HG03045 (cell line): ENCODE measurements at regions not wholly inside any gene's neighbourhood (a gene's known extent, or its start where the extent isn't known, plus 50 kb on each side); places are given as distances from the start of the nearest gene placed in this dataset.
A peak's percentile ranks its signal among the peaks of the same experiment; 100 is the strongest.

Experiments
- ATAC-seq: cut with Tn5 transposase; IDR thresholded peaks from one replicate; pipeline ENCODE4 v1.9.1; 2021; ENCODE audit warnings: mild to moderate bottlenecking, moderate library complexity; ENCODE audit not compliant: unreplicated experiment

DNA sequence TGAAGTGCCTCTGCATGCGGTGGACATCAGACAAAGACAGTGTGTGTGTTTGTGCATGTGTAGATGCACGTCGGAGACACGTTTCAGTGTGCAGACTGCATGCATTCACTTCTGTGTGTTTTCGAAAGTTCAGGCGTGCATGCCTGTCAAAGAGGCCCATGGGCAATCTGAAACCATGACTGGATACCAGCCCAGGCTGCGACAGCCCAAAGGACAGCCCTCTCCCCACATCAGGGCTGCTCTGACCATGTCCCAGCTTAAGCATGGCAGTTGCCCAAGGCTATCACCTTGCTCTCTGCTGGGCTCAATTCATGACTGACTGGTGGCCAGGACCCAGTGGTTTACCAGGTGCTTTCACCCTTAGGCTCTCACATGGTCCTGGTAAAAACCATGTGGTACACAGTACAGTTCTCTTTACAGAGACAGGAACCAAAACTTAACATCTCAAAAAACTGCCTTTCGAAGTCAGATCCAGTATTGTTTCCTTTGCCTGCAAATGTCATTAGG is 423.7 kb upstream of the CADM1 start:
- peak; percentile 41 for ATAC-seq

DNA sequence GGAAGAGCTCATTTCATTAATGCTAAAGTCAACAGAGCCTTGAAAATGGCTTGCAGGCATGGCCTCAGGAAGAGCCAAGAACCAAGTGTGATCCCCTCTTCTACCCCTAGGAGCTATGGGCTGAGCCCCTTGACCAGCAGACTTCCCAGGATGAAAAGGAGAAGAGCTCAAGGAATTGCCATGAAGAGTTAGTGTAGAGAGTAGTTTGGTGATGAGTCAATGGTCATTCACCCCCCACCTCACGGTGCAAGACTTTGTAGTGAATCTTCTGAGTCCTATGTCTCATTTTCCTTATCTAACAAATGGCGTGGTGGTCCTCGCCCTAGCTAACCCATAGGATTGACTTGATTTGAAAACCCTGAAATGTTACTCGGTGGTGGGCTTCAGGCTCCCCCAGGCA is 422.4 kb upstream of the CADM1 start:
- no peak for ATAC-seq

DNA sequence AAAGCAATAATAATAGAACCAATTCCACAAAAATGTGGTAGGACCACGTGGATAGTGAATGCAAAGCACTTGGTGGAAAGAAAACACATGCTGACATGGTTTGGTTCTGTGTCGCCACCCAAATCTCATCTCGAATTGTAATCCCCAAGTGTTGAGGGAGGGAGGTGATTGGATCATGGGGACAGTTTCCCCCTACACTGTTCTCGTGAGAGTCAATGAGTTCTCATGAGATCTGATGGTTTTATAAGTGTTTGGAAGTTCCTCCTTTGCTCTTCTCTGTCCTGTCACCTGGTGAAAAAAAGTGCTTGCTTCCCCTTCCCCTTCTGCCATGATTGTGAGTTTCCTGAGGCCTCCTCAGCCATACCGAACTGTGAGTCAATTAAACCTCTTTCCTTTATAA is 421.9 kb upstream of the CADM1 start:
- no peak for ATAC-seq

DNA sequence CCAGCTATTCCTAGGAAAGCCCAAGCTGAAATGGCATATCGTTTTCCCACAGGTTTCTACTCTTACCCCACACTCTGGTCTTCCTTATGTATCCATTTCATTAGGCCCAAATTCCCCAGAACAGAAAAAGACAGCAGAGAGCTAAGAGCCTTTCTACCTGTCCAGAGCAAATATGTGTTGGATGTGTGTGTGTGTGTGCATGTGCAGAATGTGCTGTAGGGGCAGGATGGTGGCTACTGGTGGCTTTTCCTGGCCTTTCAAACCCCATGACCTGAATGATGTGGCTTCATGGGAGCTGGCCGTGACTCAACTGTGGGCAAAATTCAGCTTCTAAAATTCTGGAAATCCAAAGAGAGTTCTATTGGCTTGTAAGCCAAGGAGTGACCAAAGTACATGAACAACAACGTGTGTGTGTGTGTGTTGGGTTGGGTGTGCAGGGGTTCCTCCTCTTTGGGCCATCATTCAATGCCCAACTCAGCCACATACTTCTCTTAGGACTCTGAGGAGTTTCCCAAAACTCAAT is 421.4 kb upstream of the CADM1 start:
- ATAC-seq = no peak

DNA sequence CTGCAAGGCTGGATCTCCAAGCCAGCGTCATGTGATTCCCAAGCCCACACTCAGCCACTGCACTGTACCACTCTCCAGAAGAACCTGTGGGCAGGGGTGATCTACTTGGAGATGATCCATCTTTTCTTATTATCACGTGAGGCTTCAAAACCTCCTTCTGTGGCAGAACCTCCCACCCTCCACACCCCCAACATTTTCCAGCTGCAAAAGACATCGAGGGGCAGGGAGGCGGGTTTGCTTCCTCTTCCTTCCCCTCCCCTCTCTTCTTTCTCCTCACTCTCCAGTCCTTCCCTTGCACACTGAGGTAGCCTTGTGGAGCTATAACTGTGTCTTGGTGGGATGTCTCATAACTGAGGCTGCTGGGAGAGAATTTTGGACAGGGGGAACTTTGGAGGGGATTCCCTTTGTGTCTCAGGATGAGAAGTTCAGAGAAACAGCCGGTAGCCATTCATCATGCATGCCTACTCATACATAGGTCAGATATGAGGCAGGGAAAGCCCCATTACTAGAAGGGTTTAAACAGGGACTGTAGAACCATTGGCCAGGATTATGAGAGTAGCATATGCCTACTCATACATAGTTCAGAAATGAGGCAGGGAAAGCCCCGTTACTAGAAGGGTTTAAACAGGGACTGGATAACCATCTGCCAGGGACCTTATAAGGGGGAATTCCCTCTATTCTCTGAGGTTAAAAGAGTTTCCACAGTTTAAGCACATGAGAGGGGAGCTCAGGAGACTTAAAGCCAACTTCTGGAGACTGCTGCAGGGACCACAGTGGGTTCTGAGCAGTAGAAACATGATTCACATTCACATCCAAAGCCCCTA is 420.7 kb upstream of the CADM1 start:
- ATAC-seq = peak; percentile 86

DNA sequence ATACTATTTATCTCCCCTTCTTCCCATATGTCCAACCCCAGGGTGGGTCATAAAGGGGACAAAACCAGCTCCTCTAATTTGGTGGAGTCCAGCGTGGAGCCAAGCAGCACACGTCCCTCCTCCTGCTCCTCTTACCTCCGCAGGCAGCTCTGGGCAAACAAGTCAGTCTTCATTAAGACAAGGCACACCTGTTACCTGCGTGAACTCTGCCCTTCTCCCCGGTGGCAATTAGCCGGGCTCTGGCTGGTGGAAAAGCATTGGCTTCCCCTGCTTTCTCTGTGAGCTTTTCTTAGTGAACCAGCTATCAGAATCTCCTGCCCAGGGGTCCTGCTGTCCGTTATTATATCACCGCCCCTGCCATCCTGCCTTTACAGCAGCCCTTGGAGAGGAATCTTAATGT is 418.7 kb upstream of the CADM1 start:
- no peak for ATAC-seq

DNA sequence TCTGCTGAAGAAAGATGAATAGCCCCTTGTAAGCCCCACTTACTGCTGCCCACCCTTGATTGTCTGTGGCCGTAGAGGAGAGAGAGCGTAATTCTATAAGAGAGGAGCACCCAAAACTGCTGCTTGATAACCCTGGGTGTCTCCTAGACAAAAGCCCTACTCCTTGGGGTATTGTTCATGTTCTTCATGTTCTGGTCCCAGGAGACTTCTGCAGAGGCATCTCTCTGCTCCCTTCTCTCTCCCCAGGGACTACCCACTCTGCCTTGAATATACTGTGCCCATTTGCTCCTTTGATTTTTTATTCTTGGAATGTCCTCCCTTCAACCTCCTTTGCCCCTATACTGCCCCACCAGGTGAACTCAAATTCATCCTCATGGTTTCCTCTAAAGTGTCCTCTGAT is 417.8 kb upstream of the CADM1 start:
- no peak for ATAC-seq

DNA sequence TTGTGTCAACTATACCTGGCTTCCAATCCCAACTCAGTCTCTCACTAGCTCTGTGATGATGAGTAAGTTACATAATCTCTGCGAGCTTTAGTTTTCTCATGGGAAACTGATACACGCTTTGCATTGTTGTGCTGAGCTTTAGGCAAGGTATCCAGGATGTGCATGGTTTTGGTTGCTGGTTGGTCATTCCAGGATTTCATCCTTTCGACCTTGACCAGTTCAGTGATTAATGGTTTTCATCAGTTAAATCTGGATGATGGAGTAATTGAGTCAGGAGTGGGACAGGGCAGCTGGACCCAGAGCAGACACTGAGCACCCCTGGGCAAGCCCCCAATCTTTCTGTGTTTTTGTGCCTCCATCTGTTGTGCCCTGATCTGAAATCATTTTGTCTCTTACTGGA is 417.3 kb upstream of the CADM1 start:
- no peak for ATAC-seq

DNA sequence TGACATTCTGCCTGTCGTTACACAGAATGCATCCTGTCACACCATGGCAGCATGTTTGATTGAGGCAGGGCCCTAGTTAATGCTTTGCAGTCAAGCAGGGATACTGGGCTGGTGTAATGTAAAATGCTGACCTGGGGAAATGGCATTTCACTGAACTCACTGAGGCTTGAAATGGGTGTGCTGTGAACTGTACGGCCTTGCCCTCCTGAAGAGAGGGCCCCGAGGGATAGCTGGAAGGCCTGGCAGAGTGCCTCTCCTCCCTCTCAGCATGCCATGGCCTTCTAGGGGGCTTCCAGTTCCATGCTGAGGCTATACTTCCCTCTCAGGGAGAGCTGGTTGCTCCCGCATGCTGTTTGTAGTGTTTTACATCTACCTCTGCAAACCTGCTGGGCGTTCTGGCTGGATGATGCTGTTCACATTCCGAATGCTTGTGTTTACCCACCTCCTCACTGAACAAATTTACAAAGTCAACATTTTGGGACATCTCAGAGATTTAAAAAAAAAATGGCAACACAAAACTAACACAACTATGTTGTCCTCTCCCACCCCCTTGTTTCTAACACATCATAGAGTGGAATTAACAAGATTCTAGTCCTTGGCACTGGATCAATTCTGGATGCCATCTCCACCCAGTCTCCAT is 416.7 kb upstream of the CADM1 start:
- no peak for ATAC-seq

DNA sequence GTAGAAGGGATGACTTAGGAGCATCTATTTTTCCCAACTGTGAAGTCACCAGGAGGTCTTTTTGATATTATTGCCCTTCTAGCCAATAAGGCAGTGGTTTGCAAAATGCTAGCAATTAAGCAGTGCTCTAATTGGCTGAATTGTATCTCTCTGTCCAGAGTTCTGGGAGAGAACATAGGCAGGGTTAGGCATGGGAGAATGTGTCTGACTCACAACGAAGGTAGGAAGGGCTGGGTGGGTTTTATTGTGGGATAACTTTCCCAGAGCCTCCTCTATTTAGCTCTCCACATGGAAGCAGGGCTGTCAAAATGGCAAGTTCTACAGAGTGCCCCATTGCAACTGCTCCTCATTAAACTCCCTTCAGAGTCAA is 415.9 kb upstream of the CADM1 start:
- peak; percentile 19 for ATAC-seq

DNA sequence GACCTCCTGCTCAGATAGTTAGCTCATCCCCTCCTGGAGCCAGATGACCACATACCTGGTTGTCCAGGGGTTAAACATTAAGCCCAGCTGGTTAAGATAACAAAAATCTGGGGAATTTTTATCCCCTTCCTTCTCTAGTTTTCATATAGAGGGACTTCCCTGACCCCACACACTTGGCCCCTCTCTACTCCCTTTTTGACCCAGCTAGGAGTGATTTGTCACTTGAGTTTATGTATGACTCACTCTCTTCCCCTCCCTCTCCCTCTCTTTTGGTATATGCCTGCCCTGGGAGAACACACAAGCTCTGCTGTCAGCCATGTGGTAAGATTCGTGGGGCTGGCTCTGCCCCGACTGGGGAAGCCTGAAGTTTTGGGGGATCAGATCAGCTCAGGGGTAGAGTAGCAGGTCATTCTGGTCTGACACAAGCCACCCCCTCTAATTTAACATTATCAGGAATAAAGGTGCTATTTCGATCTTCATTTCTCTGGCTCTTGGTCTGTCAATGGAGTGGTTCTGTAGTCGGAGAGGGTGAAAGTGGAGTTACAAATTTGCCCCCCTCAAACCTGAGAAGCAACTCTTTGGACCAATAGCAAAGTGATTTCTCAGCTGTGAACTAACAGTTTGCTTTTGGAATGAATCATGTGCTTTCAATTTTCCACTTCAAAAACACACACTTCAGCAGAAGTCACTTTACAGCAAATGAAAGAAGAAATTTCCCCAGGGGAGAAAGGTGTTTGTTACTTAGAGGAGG is 415.3 kb upstream of the CADM1 start:
- peak; percentile 76 for ATAC-seq

DNA sequence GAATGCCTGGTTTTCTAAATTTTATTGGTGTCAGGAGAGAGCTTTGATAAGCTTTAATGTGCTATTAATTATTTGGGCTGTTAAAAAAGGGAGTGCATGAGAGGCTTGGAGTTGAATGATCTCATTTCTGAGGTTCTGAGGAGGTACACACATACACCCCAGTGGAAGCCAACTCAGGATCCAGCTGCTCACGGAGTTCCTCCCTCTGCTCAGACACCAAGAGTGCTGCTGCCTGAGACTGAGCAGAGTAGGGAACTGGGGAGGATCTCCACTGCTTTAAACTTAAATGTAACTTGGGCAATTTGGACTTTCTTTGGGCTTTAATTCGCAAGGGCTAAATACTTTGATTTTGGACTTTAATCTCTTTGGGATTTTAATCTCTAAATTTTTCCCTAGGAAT is 414.4 kb upstream of the CADM1 start:
- ATAC-seq = no peak

DNA sequence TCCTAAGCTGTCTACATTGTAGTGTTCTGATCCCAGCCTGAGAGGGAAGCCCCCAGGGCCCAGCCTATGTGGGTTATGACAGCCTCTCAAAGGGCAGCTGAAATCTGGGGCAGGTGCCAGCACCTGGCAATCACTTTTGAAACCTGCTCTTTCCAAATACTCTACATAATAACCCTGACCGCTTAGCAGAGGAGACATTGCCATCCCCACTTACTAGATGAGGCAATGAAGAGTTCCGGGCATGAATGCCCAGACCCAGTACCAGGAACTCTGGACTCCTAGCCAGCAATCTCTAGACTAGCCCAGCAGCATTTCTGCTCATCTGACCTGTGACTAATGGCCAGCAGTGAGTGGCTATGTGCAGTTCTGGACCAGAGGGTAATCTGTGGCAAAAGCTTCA is 412.4 kb upstream of the CADM1 start:
- ATAC-seq = no peak

DNA sequence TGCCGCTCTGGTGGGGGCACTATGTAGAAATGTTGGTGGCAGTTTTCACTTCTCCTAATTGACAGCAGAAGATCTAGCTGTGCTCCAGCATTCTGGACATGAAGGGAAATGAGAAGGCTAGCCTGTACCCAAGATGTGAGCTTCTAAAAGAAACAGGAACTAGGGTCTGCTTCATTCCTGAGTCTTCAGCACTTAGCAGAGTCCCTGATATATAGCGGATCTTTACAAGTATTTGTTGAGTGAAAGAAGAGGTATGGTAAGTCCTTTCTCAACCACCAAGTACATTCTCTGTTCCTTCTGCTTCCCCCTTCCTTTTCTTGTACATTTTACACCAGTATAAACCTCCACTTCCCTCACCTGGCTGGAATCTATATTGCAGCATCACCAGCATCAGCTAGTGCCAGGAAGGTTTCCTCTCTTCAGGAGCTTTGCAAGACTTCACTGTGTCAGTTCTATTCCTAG is 408.3 kb upstream of the CADM1 start:
- no peak for ATAC-seq

DNA sequence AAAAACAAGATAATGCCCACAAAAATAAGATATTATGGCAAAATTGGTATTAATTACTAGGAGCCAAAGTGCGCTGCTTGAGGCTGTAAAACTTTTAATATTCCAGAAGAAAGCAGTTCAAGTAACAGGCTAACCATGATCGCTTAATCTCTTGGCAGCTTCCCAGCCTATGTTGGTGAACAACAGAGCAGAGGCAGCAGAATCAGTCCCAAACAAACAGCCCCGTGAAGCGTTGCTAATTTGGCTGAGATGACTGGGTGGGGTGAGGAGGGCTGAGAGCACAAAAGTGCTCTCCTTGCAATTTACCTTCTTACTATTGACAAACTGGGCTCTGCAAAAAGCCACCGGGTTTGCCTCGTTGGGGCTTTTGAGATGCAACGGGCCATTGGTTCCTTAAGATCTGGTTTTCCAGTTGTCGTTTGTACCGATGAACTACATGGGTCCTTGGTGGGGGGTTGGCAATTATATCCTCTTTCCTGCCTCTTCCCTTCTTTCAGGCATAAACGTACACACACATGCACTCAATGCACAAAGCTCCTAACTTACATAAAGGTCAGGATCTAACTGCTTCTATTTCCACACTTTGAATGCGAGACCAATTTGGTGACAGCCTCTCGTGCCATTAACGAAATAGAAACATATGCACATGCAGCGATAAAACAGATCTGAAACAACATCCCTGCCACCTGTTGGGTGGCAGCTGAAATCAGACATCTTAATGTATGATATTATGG is 407.6 kb upstream of the CADM1 start:
- ATAC-seq = no peak

DNA sequence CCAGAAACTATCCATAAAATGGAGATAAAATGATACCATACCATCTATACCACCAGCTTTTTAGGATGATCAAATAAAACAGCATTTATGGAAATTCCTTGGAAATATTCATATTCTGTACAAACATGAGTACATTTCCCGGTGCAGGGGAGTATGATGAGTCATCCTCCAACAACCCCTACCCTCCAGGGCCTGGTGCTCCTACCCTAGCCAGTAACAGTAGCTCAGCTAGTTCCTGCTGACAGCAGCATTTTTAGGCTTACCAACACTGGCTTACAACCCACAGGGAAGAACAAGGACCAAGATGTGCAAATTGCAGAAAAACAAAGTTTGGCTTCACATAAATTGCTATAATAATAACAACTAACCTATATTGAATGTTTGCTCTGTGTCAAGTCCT is 406.2 kb upstream of the CADM1 start:
- ATAC-seq = no peak

DNA sequence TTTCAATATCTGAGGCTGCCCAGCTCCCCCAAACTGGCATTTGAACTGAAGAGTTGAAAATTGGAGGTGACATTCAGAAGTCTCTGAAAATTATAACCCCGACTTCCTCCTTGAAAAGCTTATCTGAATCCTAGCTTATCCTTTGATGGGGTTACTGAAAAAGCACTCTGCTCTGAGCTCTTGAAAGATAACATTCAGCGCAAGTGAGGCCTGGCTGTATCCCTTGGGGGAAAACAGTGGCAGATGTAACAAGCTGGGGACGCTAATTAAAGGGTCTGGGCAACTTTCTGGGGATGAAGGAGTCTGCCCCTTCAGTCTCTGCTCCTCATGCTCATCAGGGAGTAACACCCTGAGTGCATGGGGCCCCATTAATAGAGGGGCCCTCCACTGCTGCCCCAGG is 402.0 kb upstream of the CADM1 start:
- no peak for ATAC-seq

DNA sequence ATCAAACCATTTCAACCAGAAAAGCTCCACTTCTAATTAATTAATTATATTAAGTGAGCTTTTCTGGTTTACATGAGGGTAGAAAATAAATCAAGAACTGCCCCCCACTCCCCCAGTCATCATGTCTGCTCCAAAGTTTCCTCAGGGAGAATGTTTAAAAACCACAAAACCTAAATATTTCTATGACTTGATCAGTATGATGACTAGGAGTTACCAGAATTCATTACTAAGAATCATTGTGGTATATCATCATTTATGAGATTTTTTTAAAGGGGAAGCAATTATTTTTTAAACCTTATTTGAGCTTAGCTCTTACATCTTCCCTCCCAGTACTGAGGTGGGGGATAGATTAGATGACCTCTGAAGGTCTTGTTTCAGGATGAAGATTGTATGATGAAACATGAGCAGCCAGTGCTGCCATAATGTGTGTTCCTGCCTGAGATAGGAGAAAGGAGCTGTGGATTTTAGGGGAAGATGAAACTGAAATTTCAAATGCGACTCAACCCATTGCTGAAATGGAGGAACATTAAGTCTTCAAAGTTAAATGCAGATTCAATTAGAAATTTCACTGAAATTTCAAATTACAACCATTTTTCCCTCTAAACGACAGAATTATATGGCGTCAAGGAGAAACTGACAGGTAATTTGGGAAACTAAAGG is 401.3 kb upstream of the CADM1 start:
- no peak for ATAC-seq

DNA sequence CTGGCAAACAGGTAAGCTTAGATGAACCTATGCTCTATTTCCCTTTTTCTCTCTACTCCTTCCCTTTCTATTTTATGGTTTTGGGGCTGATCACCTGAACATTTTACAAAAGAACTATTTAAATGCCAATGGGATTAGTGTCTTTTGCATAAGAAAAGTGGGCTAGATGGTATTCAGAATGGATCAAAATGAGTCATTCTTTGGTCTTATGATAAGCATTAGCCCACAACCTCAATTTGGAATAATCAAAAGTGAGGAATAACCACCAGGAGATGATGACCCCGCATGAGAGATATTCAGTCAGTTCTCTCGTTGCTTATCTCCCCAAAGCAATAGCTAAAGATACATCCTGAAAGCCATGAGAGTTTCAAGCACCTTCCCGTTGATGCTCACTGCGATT is 399.0 kb upstream of the CADM1 start:
- no peak for ATAC-seq

DNA sequence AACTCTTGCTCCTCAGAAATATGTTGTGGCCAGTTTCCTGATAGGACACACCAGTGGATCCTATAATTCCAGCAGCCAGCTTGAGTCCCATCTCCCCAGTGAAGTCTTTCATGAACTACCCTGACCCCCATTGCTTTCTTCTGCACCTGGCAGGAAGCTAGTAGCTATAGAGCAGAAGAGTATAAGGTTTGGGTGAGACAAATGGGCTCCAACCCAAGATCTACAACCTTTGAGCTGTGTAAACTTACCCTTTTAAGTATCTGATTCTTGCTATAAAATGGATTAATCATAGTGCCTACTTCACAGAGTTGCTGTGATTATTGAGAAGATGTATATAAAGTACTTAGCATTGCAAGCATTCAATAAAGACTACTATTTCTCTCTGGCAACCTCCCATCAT is 396.9 kb upstream of the CADM1 start:
- ATAC-seq = no peak
